ENCODE measurements at regions not wholly inside any gene's neighbourhood (a gene's known extent, or its start where the extent isn't known, plus 50 kb on each side); places are given as distances from the start of the nearest gene placed in this dataset.

- ChIA-PET CTCF (no interaction called here), POLR2A (no interaction called here)
- Histone ChIP-seq H3K27me3 (ENCODE audit: control insufficient read depth, insufficient read depth, low read length) (peaks cover 2% of the 10 kb centered on the region), H3K9me3 (ENCODE audit: control insufficient read depth, insufficient read depth, low read length) (no peaks in the 10 kb centered on the region), H3K4me3 (ENCODE audit: low read depth, low read length) (no peak overlapping the region), H3K27ac (ENCODE audit: low read depth, low read length) (no peak overlapping the region)
- DNase-seq (ENCODE audit: low read depth, low spot score): no peak
- no peak for TF ChIP-seq CTCF (IDR thresholded peaks at IDR 0.05; ENCODE audit: low read depth, low read length)
Observed at GRCh38 chr9:89662718-89663613, 58.2 kb downstream of the GADD45G start.

- CTCF ChIA-PET: no interaction called here
- H3K27me3 ChIP-seq (ENCODE audit: control insufficient read depth, insufficient read depth, low read length): peaks cover 2% of the 10 kb centered on the region
- H3K4me3 ChIP-seq (ENCODE audit: low read depth, low read length): no peak overlapping the region
Observed at GRCh38 chr9:89663614-89663970, 58.8 kb downstream of the GADD45G start.

GRCh38 chr9:89664010-89664409 is 59.2 kb downstream of the GADD45G start:
- no peak for TF ChIP-seq CTCF (IDR thresholded peaks at IDR 0.05; ENCODE audit: low read depth, low read length)
- H3K9me3 ChIP-seq (ENCODE audit: control insufficient read depth, insufficient read depth, low read length): no peaks in the 10 kb centered on the region
- H3K27me3 ChIP-seq (ENCODE audit: control insufficient read depth, insufficient read depth, low read length): peaks cover 2% of the 10 kb centered on the region
- DNase-seq (ENCODE audit: low read depth, low spot score): no peak
- H3K27ac ChIP-seq (ENCODE audit: low read depth, low read length): no peak overlapping the region
- POLR2A ChIA-PET: no interaction called here
- no peak overlapping the region for H3K4me3 ChIP-seq (ENCODE audit: low read depth, low read length)
- CTCF ChIA-PET: no interaction called here

More at GRCh38 chr9:89663614-89663970, 58.8 kb downstream of the GADD45G start:
- no peak for DNase-seq (ENCODE audit: low read depth, low spot score)
- no peaks in the 10 kb centered on the region for H3K9me3 ChIP-seq (ENCODE audit: control insufficient read depth, insufficient read depth, low read length)
- no peak for TF ChIP-seq CTCF (IDR thresholded peaks at IDR 0.05; ENCODE audit: low read depth, low read length)
- POLR2A ChIA-PET: no interaction called here
- no peak overlapping the region for H3K27ac ChIP-seq (ENCODE audit: low read depth, low read length)

- Histone ChIP-seq H3K9me3 (ENCODE audit: control insufficient read depth, insufficient read depth, low read length) (no peaks in the 10 kb centered on the region; the same call in 1 of the 2 replicates), H3K4me3 (ENCODE audit: low read depth, low read length) (no peak overlapping the region), H3K27me3 (ENCODE audit: control insufficient read depth, insufficient read depth, low read length) (peaks cover 2% of the 10 kb centered on the region), H3K27ac (ENCODE audit: low read depth, low read length) (no peak overlapping the region)
- ChIA-PET CTCF (no interaction called here), POLR2A (no interaction called here)
- no peak for TF ChIP-seq CTCF (IDR thresholded peaks at IDR 0.05; ENCODE audit: low read depth, low read length)
- DNase-seq (ENCODE audit: low read depth, low spot score): no peak
Observed at GRCh38 chr9:89664896-89665329, 60.1 kb downstream of the GADD45G start.

- Histone ChIP-seq H3K27ac (ENCODE audit: low read depth, low read length) (no peak overlapping the region), H3K4me3 (ENCODE audit: low read depth, low read length) (no peak overlapping the region), H3K9me3 (ENCODE audit: control insufficient read depth, insufficient read depth, low read length) (no peaks in the 10 kb centered on the region; the same call in 1 of the 2 replicates), H3K27me3 (ENCODE audit: control insufficient read depth, insufficient read depth, low read length) (peaks cover 2% of the 10 kb centered on the region)
- DNase-seq (ENCODE audit: low read depth, low spot score): no peak
- no peak for TF ChIP-seq CTCF (IDR thresholded peaks at IDR 0.05; ENCODE audit: low read depth, low read length)
- ChIA-PET CTCF (no interaction called here), POLR2A (no interaction called here)
Observed at GRCh38 chr9:89666364-89666763, 61.6 kb downstream of the GADD45G start.

All from AG04450 (cell line).